ENCODE measurements at regions not wholly inside any gene's neighbourhood (a gene's known extent, or its start where the extent isn't known, plus 50 kb on each side); places are given as distances from the start of the nearest gene placed in this dataset.

- FAIRE-seq, result no peak
Observed at GRCh38 chr9:124205686-124206352, 51.9 kb upstream of the NEK6 start.

GRCh38 chr9:124206391-124206790 lies 51.4 kb upstream of the NEK6 start:
- FAIRE-seq (no peak), DNase-seq (ENCODE audit: insufficient read length, low spot score) (no peak)

More at GRCh38 chr9:124205686-124206352, 51.9 kb upstream of the NEK6 start:
- DNase-seq (ENCODE audit: insufficient read length, low spot score), result no peak
